Astrocyte (in vitro differentiated cells and primary cell): ENCODE measurements at regions not wholly inside any gene's neighbourhood (a gene's known extent, or its start where the extent isn't known, plus 50 kb on each side); places are given as distances from the start of the nearest gene placed in this dataset.

Experiments used
- EZH2 ChIP-seq: IDR thresholded peaks from 2 replicates; pipeline ENCODE4 v1.6.1; 2012; ENCODE audit warnings: mild to moderate bottlenecking, low read length, inconsistent platforms; ENCODE audit not compliant: insufficient read depth
- TF ChIP-seq, protein P1 (sequence below): IDR thresholded peaks from 2 replicates; pipeline ENCODE4 v1.5.1; 2011; ENCODE audit warnings: low read depth, mild to moderate bottlenecking, inconsistent platforms, low read length, moderate library complexity; ENCODE audit not compliant: insufficient read depth

DNA sequence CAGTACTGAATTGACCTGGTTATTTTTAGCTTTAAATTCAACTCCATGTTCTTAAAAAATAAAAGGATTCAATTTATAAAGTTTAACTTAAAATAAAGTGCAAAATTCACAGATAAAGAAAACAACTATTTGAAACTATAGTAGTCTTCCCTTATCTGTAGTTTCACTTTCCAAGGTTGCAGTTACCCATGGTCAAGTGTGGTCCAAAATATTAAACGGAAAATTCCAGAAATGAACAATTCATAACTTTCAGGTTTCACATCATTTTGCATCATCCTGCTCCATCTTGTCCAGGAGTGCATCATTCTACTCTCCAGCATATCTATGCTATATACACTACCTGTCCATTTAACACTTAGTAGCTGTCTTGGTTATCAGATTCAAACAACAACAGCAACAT is 54.5 kb upstream of the ZNF804A start:
- TF ChIP-seq, protein P1, sequence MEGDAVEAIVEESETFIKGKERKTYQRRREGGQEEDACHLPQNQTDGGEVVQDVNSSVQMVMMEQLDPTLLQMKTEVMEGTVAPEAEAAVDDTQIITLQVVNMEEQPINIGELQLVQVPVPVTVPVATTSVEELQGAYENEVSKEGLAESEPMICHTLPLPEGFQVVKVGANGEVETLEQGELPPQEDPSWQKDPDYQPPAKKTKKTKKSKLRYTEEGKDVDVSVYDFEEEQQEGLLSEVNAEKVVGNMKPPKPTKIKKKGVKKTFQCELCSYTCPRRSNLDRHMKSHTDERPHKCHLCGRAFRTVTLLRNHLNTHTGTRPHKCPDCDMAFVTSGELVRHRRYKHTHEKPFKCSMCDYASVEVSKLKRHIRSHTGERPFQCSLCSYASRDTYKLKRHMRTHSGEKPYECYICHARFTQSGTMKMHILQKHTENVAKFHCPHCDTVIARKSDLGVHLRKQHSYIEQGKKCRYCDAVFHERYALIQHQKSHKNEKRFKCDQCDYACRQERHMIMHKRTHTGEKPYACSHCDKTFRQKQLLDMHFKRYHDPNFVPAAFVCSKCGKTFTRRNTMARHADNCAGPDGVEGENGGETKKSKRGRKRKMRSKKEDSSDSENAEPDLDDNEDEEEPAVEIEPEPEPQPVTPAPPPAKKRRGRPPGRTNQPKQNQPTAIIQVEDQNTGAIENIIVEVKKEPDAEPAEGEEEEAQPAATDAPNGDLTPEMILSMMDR: no peak
- TF ChIP-seq EZH2: no peak
